ENCODE measurements at regions not wholly inside any gene's neighbourhood (a gene's known extent, or its start where the extent isn't known, plus 50 kb on each side); places are given as distances from the start of the nearest gene placed in this dataset.

- intact Hi-C loops (cut with DNase I), result no loop called here
- TF ChIP-seq CTCF (IDR thresholded peaks at IDR 0.05), result no peak
These were observed 135.0 kb downstream of the ZC3H11B start for GRCh38 chr1:219477861-219478260.

DNA sequence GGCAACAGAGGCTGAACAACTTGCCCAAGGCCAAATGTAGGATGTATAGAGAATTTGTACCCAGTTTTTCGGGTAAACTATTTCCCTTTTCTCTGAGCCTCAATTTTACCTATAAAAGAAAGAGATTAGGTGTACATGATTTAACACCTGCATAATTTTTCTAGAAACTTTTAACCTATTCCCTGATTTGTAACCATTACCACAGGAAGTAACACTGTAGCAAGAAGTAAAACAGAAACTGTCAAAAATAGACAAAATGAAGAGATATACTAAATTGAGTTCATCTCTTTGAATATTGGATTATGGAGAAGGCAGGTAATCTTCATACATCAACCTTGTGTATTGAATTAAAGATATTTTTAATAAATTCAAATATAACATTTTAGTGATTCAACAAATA is 136.2 kb downstream of the ZC3H11B start:
- no peaks in the 10 kb centered on the region for H3K9me3 ChIP-seq
- intact Hi-C loops (cut with DNase I), result no loop called here
- no peak overlapping the region for H3K9ac ChIP-seq (ENCODE audit: low read depth in 2 of 2, low read length in 2 of 2)
- no peaks in the 10 kb centered on the region for H3K4me1 ChIP-seq
- no peaks in the 10 kb centered on the region for H3K27me3 ChIP-seq
- no peak overlapping the region for H3K27ac ChIP-seq
- no peak for TF ChIP-seq CTCF (IDR thresholded peaks at IDR 0.05)
- DNase-seq, result no peak
- no peak overlapping the region for H3K4me3 ChIP-seq
- no peaks in the 10 kb centered on the region for H3K36me3 ChIP-seq

More at GRCh38 chr1:219477861-219478260, 135.0 kb downstream of the ZC3H11B start:
- Histone ChIP-seq H3K9me3 (no peaks in the 10 kb centered on the region), H3K27me3 (no peaks in the 10 kb centered on the region), H3K27ac (no peak overlapping the region), H3K36me3 (no peaks in the 10 kb centered on the region), H3K4me1 (no peaks in the 10 kb centered on the region), H3K9ac (ENCODE audit: low read depth in 2 of 2, low read length in 2 of 2) (no peak overlapping the region), H3K4me3 (no peak overlapping the region)
- no peak for DNase-seq

- Histone ChIP-seq H3K4me1 (no peaks in the 10 kb centered on the region), H3K36me3 (no peaks in the 10 kb centered on the region), H3K27me3 (no peaks in the 10 kb centered on the region), H3K27ac (no peak overlapping the region), H3K4me3 (no peak overlapping the region), H3K9ac (ENCODE audit: low read depth in 2 of 2, low read length in 2 of 2) (no peak overlapping the region), H3K9me3 (no peaks in the 10 kb centered on the region)
- no peak for TF ChIP-seq CTCF (IDR thresholded peaks at IDR 0.05)
- intact Hi-C loops (cut with DNase I), result no loop called here
- no peak for DNase-seq
These were observed 136.8 kb downstream of the ZC3H11B start for GRCh38 chr1:219476116-219476515.

GRCh38 chr1:219472596-219472995 is 140.3 kb downstream of the ZC3H11B start:
- Histone ChIP-seq H3K36me3 (no peaks in the 10 kb centered on the region), H3K4me1 (no peaks in the 10 kb centered on the region), H3K9me3 (no peaks in the 10 kb centered on the region), H3K9ac (ENCODE audit: low read depth in 2 of 2, low read length in 2 of 2) (no peak overlapping the region), H3K4me3 (no peak overlapping the region), H3K27ac (no peak overlapping the region), H3K27me3 (no peaks in the 10 kb centered on the region)
- DNase-seq, result no peak
- intact Hi-C loops (cut with DNase I), result no loop called here
- TF ChIP-seq CTCF (IDR thresholded peaks at IDR 0.05), result no peak

GRCh38 chr1:219467524-219467923 is 145.4 kb downstream of the ZC3H11B start:
- Histone ChIP-seq H3K9ac (ENCODE audit: low read depth in 2 of 2, low read length in 2 of 2) (no peak overlapping the region), H3K4me1 (no peaks in the 10 kb centered on the region), H3K9me3 (no peaks in the 10 kb centered on the region), H3K27ac (no peak overlapping the region), H3K4me3 (no peak overlapping the region), H3K27me3 (no peaks in the 10 kb centered on the region), H3K36me3 (no peaks in the 10 kb centered on the region)
- no peak for TF ChIP-seq CTCF (IDR thresholded peaks at IDR 0.05)
- no peak for DNase-seq
- intact Hi-C loops (cut with DNase I), result no loop called here

DNA sequence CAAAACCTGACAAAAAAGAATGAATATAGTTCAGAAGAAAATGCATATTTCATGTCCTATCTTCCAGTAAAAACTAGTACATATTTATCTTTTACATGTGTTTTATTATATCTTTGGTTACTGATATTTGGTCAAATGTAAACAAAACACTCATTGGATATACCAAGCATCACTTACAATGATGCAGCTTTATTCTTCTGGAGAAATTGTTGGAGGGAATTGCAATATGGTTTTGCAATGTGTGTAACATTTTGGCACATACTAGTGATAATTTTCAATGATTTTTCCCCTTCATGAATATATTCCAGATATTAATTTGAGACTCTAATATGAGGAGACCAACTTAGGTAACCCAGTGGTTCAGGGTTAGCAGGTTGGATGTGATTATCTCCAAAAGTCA is 146.1 kb downstream of the ZC3H11B start:
- no peak overlapping the region for H3K9ac ChIP-seq (ENCODE audit: low read depth in 2 of 2, low read length in 2 of 2)
- no peaks in the 10 kb centered on the region for H3K27me3 ChIP-seq
- H3K9me3 ChIP-seq, result no peaks in the 10 kb centered on the region
- TF ChIP-seq CTCF (IDR thresholded peaks at IDR 0.05), result no peak
- intact Hi-C loops (cut with DNase I), result no loop called here
- H3K4me1 ChIP-seq, result no peaks in the 10 kb centered on the region
- H3K27ac ChIP-seq, result no peak overlapping the region
- no peaks in the 10 kb centered on the region for H3K36me3 ChIP-seq
- no peak overlapping the region for H3K4me3 ChIP-seq
- DNase-seq, result no peak

All from colonic mucosa (tissue), 4 donors.